Upper lobe of right lung (tissue), 1 donor: ENCODE measurements at regions not wholly inside any gene's neighbourhood (a gene's known extent, or its start where the extent isn't known, plus 50 kb on each side); places are given as distances from the start of the nearest gene placed in this dataset.

ENCODE experiments used
- ATAC-seq: fragments of 200-7000 bp; cut with Tn5 transposase; one replicate; pipeline ENCODE4 v1.9.1; 2020; ENCODE audit warnings: mild to moderate bottlenecking, moderate library complexity
- DNase-seq: peaks from one replicate; pipeline ENCODE4 v3.0.0-alpha.2; 2020
- H3K27ac ChIP-seq: fragments of 200-600 bp; one replicate; pipeline ENCODE4 v1.8.0; 2022
- H3K27me3 ChIP-seq: fragments of 200-600 bp; one replicate; pipeline ENCODE4 v1.8.0; 2022; ENCODE audit warnings: mild to moderate bottlenecking
- H3K36me3 ChIP-seq: fragments of 200-600 bp; one replicate; pipeline ENCODE4 v1.8.0; 2022
- H3K4me1 ChIP-seq: fragments of 200-600 bp; one replicate; pipeline ENCODE4 v1.8.0; 2022
- H3K4me3 ChIP-seq: fragments of 200-600 bp; one replicate; pipeline ENCODE4 v1.8.0; 2022; ENCODE audit warnings: mild to moderate bottlenecking
- H3K9me3 ChIP-seq: fragments of 200-600 bp; one replicate; pipeline ENCODE4 v1.8.0; 2022
- CTCF ChIP-seq: fragments of 200-600 bp; IDR thresholded peaks from one replicate; pipeline ENCODE4 v1.8.0; 2022; ENCODE audit warnings: antibody characterized with exemption
- intact Hi-C: fragments of 100-400 bp; cut with DNase I; formaldehyde crosslinking; loops from one replicate; pipeline ENCODE4 v1.11.0; 2022
- donor health status: DM: no; HTN: yes; CAD: no; lungs with severe emphysema.

- DNase-seq (no peak), ATAC-seq (no peak)
- no peak for TF ChIP-seq CTCF
- Histone ChIP-seq H3K4me3 (no peak overlapping the region), H3K36me3 (no peaks in the 10 kb centered on the region), H3K27ac (no peak overlapping the region), H3K4me1 (no peaks in the 10 kb centered on the region), H3K27me3 (no peaks in the 10 kb centered on the region), H3K9me3 (no peaks in the 10 kb centered on the region)
- intact Hi-C loops: no loop called here
Observed at GRCh38 chr7:34406848-34407530, 251.0 kb upstream of the NPSR1 start.

- TF ChIP-seq CTCF: no peak
- intact Hi-C loops: no loop called here
- Histone ChIP-seq H3K4me3 (no peak overlapping the region), H3K27ac (no peak overlapping the region), H3K4me1 (no peaks in the 10 kb centered on the region), H3K27me3 (no peaks in the 10 kb centered on the region), H3K36me3 (no peaks in the 10 kb centered on the region), H3K9me3 (no peaks in the 10 kb centered on the region)
- ATAC-seq (no peak), DNase-seq (no peak)
Observed at GRCh38 chr7:34407586-34407985, 250.4 kb upstream of the NPSR1 start.

- ATAC-seq (no peak), DNase-seq (no peak)
- no peak for TF ChIP-seq CTCF
- Histone ChIP-seq H3K4me3 (no peak overlapping the region), H3K27me3 (no peaks in the 10 kb centered on the region), H3K36me3 (no peaks in the 10 kb centered on the region), H3K27ac (no peak overlapping the region), H3K4me1 (no peaks in the 10 kb centered on the region), H3K9me3 (no peaks in the 10 kb centered on the region)
- intact Hi-C loops: no loop called here
Observed at GRCh38 chr7:34417781-34418180, 240.2 kb upstream of the NPSR1 start.

GRCh38 chr7:34421526-34421925 is 236.5 kb upstream of the NPSR1 start:
- Histone ChIP-seq H3K36me3 (no peaks in the 10 kb centered on the region), H3K4me1 (no peaks in the 10 kb centered on the region), H3K27me3 (no peaks in the 10 kb centered on the region), H3K27ac (no peak overlapping the region), H3K4me3 (no peak overlapping the region), H3K9me3 (no peaks in the 10 kb centered on the region)
- TF ChIP-seq CTCF: no peak
- no peak for ATAC-seq
- DNase-seq: no peak
- intact Hi-C loops: no loop called here

- DNase-seq: no peak
- intact Hi-C loops: no loop called here
- peak; percentile 44 for ATAC-seq
- Histone ChIP-seq H3K27ac (no peak overlapping the region), H3K4me1 (no peaks in the 10 kb centered on the region), H3K9me3 (no peaks in the 10 kb centered on the region), H3K36me3 (no peaks in the 10 kb centered on the region), H3K27me3 (no peaks in the 10 kb centered on the region), H3K4me3 (no peak overlapping the region)
- TF ChIP-seq CTCF: no peak
Observed at GRCh38 chr7:34425194-34425593, 232.8 kb upstream of the NPSR1 start.
